Caki2 (cell line): ENCODE measurements at regions not wholly inside any gene's neighbourhood (a gene's known extent, or its start where the extent isn't known, plus 50 kb on each side); places are given as distances from the start of the nearest gene placed in this dataset.
"Not testable (repeated sequence)": the region's sequence is repeated elsewhere in the genome, so short reads cannot be mapped to it uniquely, and the experiment has no call there.

ENCODE experiments used
- DNase-seq: peaks from one replicate; pipeline ENCODE4 v3.0.0-alpha.2; 2015; ENCODE audit warnings: low read depth
- in situ Hi-C: cut with HindIII; loops from 2 replicates; pipeline ENCODE4 v1.10.0; 2016; ENCODE audit warnings: low sequenced_read_pairs, low pct_unique_long_range_greater_than_20kb, mixed read lengths

GRCh38 chr1:98133131-98133530 lies 212.3 kb upstream of the DPYD start:
- DNase-seq = no peak
- in situ Hi-C loops = no loop called here

GRCh38 chr1:98130408-98130807 lies 209.6 kb upstream of the DPYD start:
- in situ Hi-C loops = no loop called here
- DNase-seq = no peak

DNA sequence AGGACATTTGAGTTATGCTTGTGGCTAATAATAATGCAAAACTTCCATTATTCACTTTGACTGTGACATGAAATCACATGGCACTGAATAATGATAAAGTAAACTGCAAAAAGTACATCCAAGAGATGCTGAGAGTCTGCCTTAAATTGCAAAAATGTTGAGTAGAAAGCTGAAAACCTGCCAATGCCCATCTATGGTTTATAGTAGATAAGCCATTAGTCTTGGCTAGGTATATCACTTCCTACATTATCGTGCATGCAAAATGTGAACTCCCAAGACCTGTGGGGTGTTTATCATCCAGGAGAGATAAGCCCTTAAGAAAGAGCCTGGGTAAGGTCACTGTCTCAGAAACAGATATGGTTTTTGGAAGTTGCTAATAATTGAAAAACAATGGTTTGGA lies 208.7 kb upstream of the DPYD start:
- in situ Hi-C loops = no loop called here
- DNase-seq = no peak

DNA sequence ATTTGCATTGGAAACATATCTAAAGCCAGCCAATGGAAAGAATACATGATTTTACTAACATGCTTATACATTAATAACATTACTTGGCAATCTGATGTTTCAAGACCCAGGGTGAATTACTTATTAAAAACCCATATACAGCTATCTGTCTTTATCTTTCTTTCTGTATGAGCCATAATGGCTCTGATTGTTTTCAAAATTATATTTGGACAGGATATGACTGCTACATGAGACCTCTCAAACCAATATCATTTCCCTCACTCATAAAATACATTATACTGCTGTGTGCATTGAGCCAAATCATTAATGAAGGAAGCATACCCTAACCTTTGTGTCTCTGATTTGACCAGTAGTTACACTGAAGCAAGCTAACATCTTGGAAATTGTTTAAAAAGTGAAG lies 205.9 kb upstream of the DPYD start:
- in situ Hi-C loops = no loop called here
- no peak for DNase-seq

DNA sequence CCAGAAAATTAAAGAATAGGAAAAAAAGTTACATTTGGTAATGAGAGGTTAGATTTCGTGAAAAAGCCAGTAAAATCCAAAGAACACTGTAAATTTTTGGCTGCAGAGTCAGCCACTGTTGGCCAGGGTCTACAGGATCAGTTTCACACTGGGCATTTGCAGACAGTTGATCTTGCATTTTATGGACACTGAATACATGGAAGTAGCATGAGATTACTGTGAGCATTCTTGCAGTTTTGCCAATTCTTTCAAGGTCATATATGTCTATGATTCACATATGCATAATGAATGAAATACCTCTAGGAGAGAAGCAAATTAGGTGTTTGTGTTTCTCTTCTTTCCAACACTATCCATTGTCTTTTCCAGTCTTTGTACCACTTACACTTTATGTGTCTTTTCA lies 200.8 kb upstream of the DPYD start:
- no peak for DNase-seq
- in situ Hi-C loops = no loop called here

GRCh38 chr1:98119796-98120195 lies 199.0 kb upstream of the DPYD start:
- DNase-seq = no peak
- in situ Hi-C loops = no loop called here

DNA sequence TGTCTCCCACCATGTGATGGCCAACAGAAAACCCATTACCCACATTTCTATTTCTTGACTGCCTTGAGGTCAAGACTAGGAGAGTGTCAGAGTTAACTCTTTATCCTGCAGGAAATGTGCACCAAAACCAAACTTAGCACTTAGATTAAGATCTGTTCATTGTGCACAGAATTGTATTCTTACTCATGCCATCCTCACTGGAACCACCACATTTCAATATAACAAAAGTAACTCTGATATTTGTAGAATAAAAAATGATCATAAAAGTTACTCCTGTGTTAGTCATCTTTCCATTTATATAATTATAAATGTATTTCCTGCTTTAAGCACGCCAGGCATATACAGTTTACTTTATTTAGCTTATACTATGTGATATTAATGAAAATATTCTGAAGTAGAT lies 193.0 kb upstream of the DPYD start:
- in situ Hi-C loops = no loop called here
- no peak for DNase-seq

- DNase-seq = no peak
- in situ Hi-C loops = no loop called here
Observed at GRCh38 chr1:98112626-98113025, 191.8 kb upstream of the DPYD start.

DNA sequence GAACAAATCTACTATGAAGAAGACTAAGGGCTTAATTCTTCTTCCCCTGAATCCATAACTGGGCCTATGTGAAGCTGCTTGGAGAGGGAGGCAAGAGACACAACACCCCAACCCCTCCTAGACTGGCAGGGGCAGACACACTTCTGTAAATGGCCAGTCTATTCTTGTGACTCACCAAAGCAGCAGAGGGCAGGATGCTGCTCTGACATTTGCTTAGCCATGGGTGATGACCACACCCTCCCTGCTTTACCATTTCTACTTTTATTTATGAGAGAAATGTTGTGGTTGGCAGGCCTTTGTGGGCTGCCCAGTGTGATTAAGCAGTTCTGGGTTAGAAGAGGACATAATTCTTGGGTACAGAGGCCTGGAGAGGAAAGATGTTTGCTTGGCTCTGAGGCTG lies 189.8 kb upstream of the DPYD start:
- DNase-seq = peak; percentile 80
- in situ Hi-C loops = no loop called here

DNA sequence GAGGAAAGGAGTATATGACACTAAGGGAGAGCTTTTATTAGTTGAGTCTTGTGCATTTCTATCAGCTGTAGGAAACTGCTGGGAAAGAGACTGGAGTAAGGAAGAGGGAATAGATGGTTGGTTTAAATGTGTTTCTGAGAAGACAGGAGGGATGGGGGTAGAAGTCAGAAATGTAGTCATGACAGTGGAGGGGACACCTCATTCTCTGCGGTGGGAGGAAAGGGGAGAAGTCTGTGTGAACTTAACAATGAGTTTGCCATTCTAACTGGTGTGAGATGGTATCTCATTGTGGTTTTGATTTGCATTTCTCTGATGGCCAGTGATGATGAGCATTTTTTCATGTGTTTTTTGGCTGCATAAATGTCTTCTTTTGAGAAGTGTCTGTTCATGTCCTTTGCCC lies 187.5 kb upstream of the DPYD start:
- in situ Hi-C loops, DNase-seq: not testable (repeated sequence)

- in situ Hi-C loops = no loop called here
- no peak for DNase-seq
Observed at GRCh38 chr1:98107256-98107655, 186.4 kb upstream of the DPYD start.

DNA sequence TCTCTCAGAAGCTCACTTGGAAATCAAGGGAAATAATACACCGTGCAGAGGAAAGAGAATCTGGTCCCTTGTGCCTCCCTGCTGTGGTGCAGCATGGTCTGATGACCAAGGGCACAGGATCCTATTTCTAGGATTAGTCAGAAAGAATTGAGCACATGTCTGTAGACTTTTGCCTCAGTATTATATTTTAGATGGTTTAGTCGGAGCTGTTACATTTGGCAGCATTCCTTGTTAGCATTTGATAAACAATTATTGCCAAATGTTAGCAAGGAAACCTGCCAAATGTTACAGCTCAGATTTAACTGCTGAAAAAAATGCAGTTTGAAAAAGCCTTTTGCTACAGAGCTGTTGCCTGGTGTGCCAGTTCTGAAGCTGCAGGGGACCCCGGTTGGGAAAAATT lies 183.5 kb upstream of the DPYD start:
- no peak for DNase-seq
- in situ Hi-C loops = no loop called here

GRCh38 chr1:98103617-98104285 lies 182.9 kb upstream of the DPYD start:
- DNase-seq = no peak
- in situ Hi-C loops = no loop called here

GRCh38 chr1:98102345-98103030 lies 181.7 kb upstream of the DPYD start:
- no peak for DNase-seq
- in situ Hi-C loops = no loop called here

- in situ Hi-C loops = no loop called here
Observed at GRCh38 chr1:98101364-98101763, 180.5 kb upstream of the DPYD start.

DNA sequence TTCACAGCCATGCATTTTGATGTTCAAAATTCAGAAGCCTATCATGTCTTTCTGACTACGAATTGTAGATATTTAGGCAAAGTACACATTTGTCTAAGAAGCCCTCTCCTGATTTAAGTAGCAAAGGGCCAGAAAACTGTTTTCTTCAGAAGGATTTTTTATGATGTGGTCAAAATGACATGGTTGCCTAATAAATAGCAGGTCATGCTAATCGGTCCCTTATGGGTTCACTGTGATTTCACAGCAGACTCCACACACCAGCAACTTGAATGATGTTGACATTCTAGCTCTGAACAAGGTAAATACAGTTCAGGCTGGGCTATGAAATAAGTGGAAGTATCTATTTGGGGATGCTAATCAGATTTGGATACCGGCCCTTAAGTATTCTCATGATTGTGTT lies 178.7 kb upstream of the DPYD start:
- no peak for DNase-seq
- in situ Hi-C loops = no loop called here

More at GRCh38 chr1:98101364-98101763, 180.5 kb upstream of the DPYD start:
- no peak for DNase-seq

DNA sequence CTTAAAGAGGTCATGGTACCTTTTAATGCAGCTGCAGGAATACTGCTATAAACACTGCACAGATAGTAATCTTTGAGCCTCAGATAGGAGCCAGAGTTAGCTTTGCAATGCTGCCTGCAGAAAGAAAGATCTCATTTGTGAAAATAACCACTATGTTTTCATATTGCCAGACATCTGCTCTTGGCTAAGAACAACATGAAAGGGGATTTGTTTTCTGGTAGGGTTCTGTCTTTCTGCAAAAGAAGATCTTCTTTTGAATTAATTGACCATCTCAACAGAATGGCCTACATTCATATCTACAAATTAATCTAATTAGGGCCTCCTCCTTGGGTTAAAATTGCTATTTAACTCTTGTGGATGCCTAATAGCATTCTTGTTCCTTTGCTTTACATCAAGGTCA lies 177.6 kb upstream of the DPYD start:
- in situ Hi-C loops = no loop called here
- no peak for DNase-seq

DNA sequence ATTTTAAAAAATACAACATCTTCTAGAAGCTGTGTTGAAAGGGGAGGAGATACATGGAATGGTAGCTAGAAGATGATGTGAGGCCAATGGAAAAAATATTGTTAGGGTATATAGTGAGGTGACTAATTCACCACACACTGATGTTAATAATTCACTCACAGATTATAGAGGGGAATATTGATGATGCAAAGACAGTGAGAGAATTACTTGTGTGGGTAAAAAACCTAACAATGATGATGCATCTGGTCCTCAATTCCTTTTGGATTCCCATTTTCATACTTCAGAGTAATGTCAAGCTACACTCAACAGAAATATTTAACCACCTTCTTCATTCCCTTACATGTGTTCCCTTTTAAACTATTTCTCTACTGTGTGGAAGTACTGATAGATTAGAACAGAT lies 169.5 kb upstream of the DPYD start:
- in situ Hi-C loops = no loop called here

GRCh38 chr1:98088381-98088780 lies 167.5 kb upstream of the DPYD start:
- in situ Hi-C loops = no loop called here
- DNase-seq = no peak

More for the DNA sequence above, 169.5 kb upstream of the DPYD start:
- peak; percentile 32 for DNase-seq

DNA sequence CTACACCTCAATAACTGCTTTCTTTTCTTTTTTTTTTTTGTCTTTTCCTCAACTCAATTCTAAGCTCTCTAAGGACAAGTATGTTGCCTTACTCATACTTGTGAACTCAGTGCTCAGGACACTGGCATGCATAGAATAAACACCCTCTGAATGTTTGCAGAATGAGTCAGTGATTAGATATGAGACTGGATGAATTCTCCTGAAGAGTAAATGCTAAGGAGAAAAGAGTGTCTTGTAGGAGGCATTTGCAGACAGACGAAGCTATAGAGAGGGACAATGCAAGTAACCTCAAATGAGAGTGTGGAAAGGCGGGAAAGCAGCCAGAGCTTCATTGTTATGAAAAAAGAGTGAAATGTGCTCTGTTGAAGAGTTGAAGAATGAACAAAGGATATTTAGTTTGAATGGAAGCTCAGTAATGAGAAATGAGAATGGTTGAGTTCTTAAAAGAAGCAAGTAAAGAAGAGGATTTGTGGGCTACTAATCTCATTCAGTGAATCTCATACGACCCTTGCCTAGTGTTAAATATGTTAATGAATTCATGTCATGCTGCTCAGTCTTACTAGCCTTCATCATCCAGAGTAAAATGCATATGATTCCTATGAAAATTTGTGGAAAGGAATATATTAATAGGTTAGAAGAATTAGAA lies 166.1 kb upstream of the DPYD start:
- in situ Hi-C loops = no loop called here
- peak; percentile 93 for DNase-seq
